ENCODE measurements at regions not wholly inside any gene's neighbourhood (a gene's known extent, or its start where the extent isn't known, plus 50 kb on each side); places are given as distances from the start of the nearest gene placed in this dataset.
"Not testable (repeated sequence)": the region's sequence is repeated elsewhere in the genome, so short reads cannot be mapped to it uniquely, and the experiment has no call there.

GRCh38 chr1:163912170-163912884 lies 590.6 kb downstream of the NUF2 start:
- no peak for DNase-seq

GRCh38 chr1:163914785-163915413 lies 593.1 kb downstream of the NUF2 start:
- DNase-seq: no peak

- DNase-seq: no peak
Measured at GRCh38 chr1:163922743-163923201, 601.0 kb downstream of the NUF2 start.

GRCh38 chr1:163924041-163924440 lies 602.3 kb downstream of the NUF2 start:
- no peak for DNase-seq

GRCh38 chr1:163927493-163927892 lies 605.7 kb downstream of the NUF2 start:
- DNase-seq: no peak

- no peak for DNase-seq
Measured at GRCh38 chr1:163928069-163928468, 606.3 kb downstream of the NUF2 start.

- DNase-seq: no peak
Measured at GRCh38 chr1:163928651-163929050, 606.9 kb downstream of the NUF2 start.

- DNase-seq: no peak
Measured at GRCh38 chr1:163932901-163933300, 611.1 kb downstream of the NUF2 start.

- no peak for DNase-seq
Measured at GRCh38 chr1:163933437-163933836, 611.7 kb downstream of the NUF2 start.

GRCh38 chr1:163935738-163936374 lies 614.1 kb downstream of the NUF2 start:
- no peak for DNase-seq

GRCh38 chr1:163959622-163960021 lies 599.4 kb upstream of the PBX1 start:
- DNase-seq: no peak

GRCh38 chr1:163970151-163970550 lies 588.8 kb upstream of the PBX1 start:
- no peak for DNase-seq

GRCh38 chr1:163970699-163971098 lies 588.3 kb upstream of the PBX1 start:
- no peak for DNase-seq

GRCh38 chr1:163973586-163973985 lies 585.4 kb upstream of the PBX1 start:
- DNase-seq: no peak

GRCh38 chr1:163974120-163974519 lies 584.9 kb upstream of the PBX1 start:
- no peak for DNase-seq

GRCh38 chr1:163980394-163980793 lies 578.6 kb upstream of the PBX1 start:
- DNase-seq: no peak

GRCh38 chr1:163981500-163982030 lies 577.4 kb upstream of the PBX1 start:
- no peak for DNase-seq

- no peak for DNase-seq
Measured at GRCh38 chr1:163983097-163983496, 575.9 kb upstream of the PBX1 start.

GRCh38 chr1:163985700-163986099 lies 573.3 kb upstream of the PBX1 start:
- no peak for DNase-seq

- DNase-seq: no peak
Measured at GRCh38 chr1:163999131-163999530, 559.9 kb upstream of the PBX1 start.

- not testable (repeated sequence) for DNase-seq
Measured at GRCh38 chr1:164006186-164006585, 552.8 kb upstream of the PBX1 start.

GRCh38 chr1:164006621-164007020 lies 552.4 kb upstream of the PBX1 start:
- no peak for DNase-seq

- no peak for DNase-seq
Measured at GRCh38 chr1:164017239-164017638, 541.7 kb upstream of the PBX1 start.

GRCh38 chr1:164020391-164020790 lies 538.6 kb upstream of the PBX1 start:
- no peak for DNase-seq
